SK-N-MC (cell line): ENCODE measurements at regions not wholly inside any gene's neighbourhood (a gene's known extent, or its start where the extent isn't known, plus 50 kb on each side); places are given as distances from the start of the nearest gene placed in this dataset.
"Not testable (repeated sequence)": the region's sequence is repeated elsewhere in the genome, so short reads cannot be mapped to it uniquely, and the experiment has no call there.

Experiments
- EZH2 ChIP-seq: fragments of 200-600 bp; sonication (generic); IDR thresholded peaks from one replicate; pipeline ENCODE4 v1.6.1; 2017; ENCODE audit warnings: antibody characterized with exemption
- POLR2AphosphoS5 ChIP-seq: IDR thresholded peaks from 2 replicates; pipeline ENCODE4 v1.6.1; 2012; ENCODE audit warnings: mild to moderate bottlenecking, low read depth, low read length, borderline replicate concordance

- not testable (repeated sequence) for TF ChIP-seq POLR2AphosphoS5, EZH2
Observed at GRCh38 chr6:26924206-26924605, 264.7 kb upstream of the ZNF322 start.
